PC-9 (cell line): ENCODE measurements at regions not wholly inside any gene's neighbourhood (a gene's known extent, or its start where the extent isn't known, plus 50 kb on each side); places are given as distances from the start of the nearest gene placed in this dataset.
A peak's percentile ranks its signal among the peaks of the same experiment; 100 is the strongest.

Experiments used
- BruUV-seq: library from RNA; stranded (reverse); fragments of 400-500 nt; replicated peaks from 2 replicates; lab custom pipeline; 2021; lab: Mats Ljungman, UMichigan
- CTCF ChIA-PET: fragments of 300-600 bp; sonication (Branson Sonifier 250); formaldehyde crosslinking; loops from one replicate; lab custom pipeline; 2022; ENCODE audit warnings: antibody characterized with exemption; lab: Charles Lee
- POLR2A ChIA-PET: fragments of 300-600 bp; sonication (Branson Sonifier 250); formaldehyde crosslinking; loops from one replicate; lab custom pipeline; 2022; ENCODE audit warnings: antibody characterized with exemption; ENCODE audit not compliant: unreplicated experiment; lab: Charles Lee
- DNase-seq, 2 experiments: peaks; one replicate each; pipeline versions ENCODE4 v3.0.0 to v3.0.0-alpha.2; 2015 to 2022; ENCODE audit warnings: mixed read lengths in 1 of 2
- H2AFZ ChIP-seq: fragments of 200-600 bp; sonication (generic); 2 replicates; pipeline ENCODE4 v1.8.1; 2017; ENCODE audit warnings: antibody characterized with exemption
- H3F3A ChIP-seq: fragments of 200-600 bp; sonication (generic); 2 replicates; pipeline ENCODE4 v1.8.1; 2017; ENCODE audit warnings: antibody characterized with exemption, mild to moderate bottlenecking, low read depth; ENCODE audit not compliant: insufficient read depth
- H3K27ac ChIP-seq: fragments of 200-600 bp; sonication (generic); 2 replicates; pipeline ENCODE4 v1.6.1; 2016; ENCODE audit warnings: mixed run types
- H3K27me3 ChIP-seq: fragments of 200-600 bp; sonication (generic); 2 replicates; pipeline ENCODE4 v1.6.1; 2016; ENCODE audit warnings: low read depth, mixed run types; ENCODE audit not compliant: insufficient read depth
- H3K36me3 ChIP-seq: fragments of 200-600 bp; sonication (generic); 2 replicates; pipeline ENCODE4 v1.6.1; 2016; ENCODE audit warnings: low read depth, mixed run types
- H3K4me1 ChIP-seq: fragments of 200-600 bp; sonication (generic); replicated peaks from 2 replicates; pipeline ENCODE4 v1.6.1; 2016; ENCODE audit warnings: mixed run types; ENCODE audit not compliant: insufficient read depth
- H3K4me2 ChIP-seq: fragments of 200-600 bp; sonication (generic); 2 replicates; pipeline ENCODE4 v1.6.1; 2017; ENCODE audit warnings: mixed run types
- H3K4me3 ChIP-seq: fragments of 200-600 bp; sonication (generic); 2 replicates; pipeline ENCODE4 v1.6.1; 2016; ENCODE audit warnings: mixed run types
- H3K79me2 ChIP-seq: fragments of 200-600 bp; sonication (generic); 2 replicates; pipeline ENCODE4 v1.6.1; 2017; ENCODE audit warnings: low read depth, mixed run types
- H3K9me2 ChIP-seq: fragments of 200-600 bp; sonication (generic); 2 replicates; pipeline ENCODE4 v1.8.1; 2017; ENCODE audit warnings: mild to moderate bottlenecking; ENCODE audit not compliant: insufficient read depth
- H3K9me3 ChIP-seq: fragments of 200-600 bp; sonication (generic); 2 replicates; pipeline ENCODE4 v1.8.1; 2016; ENCODE audit warnings: low read depth; ENCODE audit not compliant: insufficient read depth
- H4K20me1 ChIP-seq: fragments of 200-600 bp; sonication (generic); 2 replicates; pipeline ENCODE4 v1.8.1; 2017; ENCODE audit not compliant: insufficient read depth
- CTCF ChIP-seq: fragments of 200-600 bp; sonication (generic); conservative IDR thresholded peaks from 2 replicates; pipeline ENCODE4 v1.6.1; 2017; ENCODE audit warnings: mixed run types, antibody characterized with exemption, mild to moderate bottlenecking, moderate library complexity
- EZH2 ChIP-seq: fragments of 200-600 bp; sonication (generic); IDR thresholded peaks from 2 replicates; pipeline ENCODE4 v1.8.0; 2017; ENCODE audit warnings: antibody characterized with exemption, low read depth
- intact Hi-C: fragments of 100-400 bp; cut with micrococcal nuclease; formaldehyde crosslinking; loops from one replicate; pipeline ENCODE4 v1.10.0; 2022; ENCODE audit not compliant: unreplicated experiment

- no peak for DNase-seq
- CTCF ChIA-PET: no interaction called here
- H3K36me3 ChIP-seq: no peaks in the 10 kb centered on the region
Measured at GRCh38 chr6:95923518-95923917, 92.3 kb upstream of the FUT9 start.

GRCh38 chr6:95935736-95936135 lies 80.0 kb upstream of the FUT9 start:
- H3F3A ChIP-seq: no peaks in the 10 kb centered on the region
- no peaks in the 10 kb centered on the region for H3K79me2 ChIP-seq
- H3K27me3 ChIP-seq: no peaks in the 10 kb centered on the region
- ChIA-PET CTCF (no interaction called here), POLR2A (no interaction called here)
- no peaks in the 10 kb centered on the region for H4K20me1 ChIP-seq
- TF ChIP-seq EZH2 (no peak), CTCF (no peak)
- no TSS peak for BruUV-seq
- no peaks in the 10 kb centered on the region for H3K9me3 ChIP-seq
- H3K9me2 ChIP-seq: peaks cover 7% of the 10 kb centered on the region; the same call in 1 of the 2 replicates
- H3K4me3 ChIP-seq: no peak overlapping the region
- no peak overlapping the region for H3K4me2 ChIP-seq
- DNase-seq: no peak
- no peaks in the 10 kb centered on the region for H3K4me1 ChIP-seq
- H3K27ac ChIP-seq: no peak overlapping the region
- no peak overlapping the region for H2AFZ ChIP-seq
- H3K36me3 ChIP-seq: no peaks in the 10 kb centered on the region
- intact Hi-C loops: no loop called here

More at GRCh38 chr6:95923518-95923917, 92.3 kb upstream of the FUT9 start:
- TF ChIP-seq CTCF: peak; percentile 27; the same call in 1 of the 2 replicates
- TF ChIP-seq EZH2: no peak
- Histone ChIP-seq H3K9me2 (0 out of 2 replicates have a peak, but pooled peaks cover 4% of the 10 kb centered on the region), H3K79me2 (no peaks in the 10 kb centered on the region), H2AFZ (no peak overlapping the region), H4K20me1 (no peaks in the 10 kb centered on the region), H3K4me2 (no peak overlapping the region), H3K27me3 (no peaks in the 10 kb centered on the region), H3K4me1 (no peaks in the 10 kb centered on the region), H3K27ac (no peak overlapping the region), H3K4me3 (no peak overlapping the region), H3F3A (no peaks in the 10 kb centered on the region), H3K9me3 (no peaks in the 10 kb centered on the region)
- POLR2A ChIA-PET: no interaction called here
- intact Hi-C loops: no loop called here
- no TSS peak for BruUV-seq

- Histone ChIP-seq H3K9me3 (no peaks in the 10 kb centered on the region), H3F3A (no peaks in the 10 kb centered on the region), H3K36me3 (no peaks in the 10 kb centered on the region), H2AFZ (no peak overlapping the region), H3K79me2 (no peaks in the 10 kb centered on the region), H3K4me2 (no peak overlapping the region), H3K4me3 (no peak overlapping the region), H3K9me2 (0 out of 2 replicates have a peak, but pooled peaks cover 4% of the 10 kb centered on the region), H4K20me1 (no peaks in the 10 kb centered on the region), H3K27me3 (no peaks in the 10 kb centered on the region), H3K4me1 (no peaks in the 10 kb centered on the region), H3K27ac (no peak overlapping the region)
- DNase-seq: no peak
- CTCF ChIA-PET: no interaction called here
- intact Hi-C loops: no loop called here
- POLR2A ChIA-PET: no interaction called here
- no peak for TF ChIP-seq CTCF
- TF ChIP-seq EZH2: no peak
- BruUV-seq: no TSS peak
Measured at GRCh38 chr6:95946906-95947305, 68.9 kb upstream of the FUT9 start.
